ENCODE measurements at regions not wholly inside any gene's neighbourhood (a gene's known extent, or its start where the extent isn't known, plus 50 kb on each side); places are given as distances from the start of the nearest gene placed in this dataset.

DNA sequence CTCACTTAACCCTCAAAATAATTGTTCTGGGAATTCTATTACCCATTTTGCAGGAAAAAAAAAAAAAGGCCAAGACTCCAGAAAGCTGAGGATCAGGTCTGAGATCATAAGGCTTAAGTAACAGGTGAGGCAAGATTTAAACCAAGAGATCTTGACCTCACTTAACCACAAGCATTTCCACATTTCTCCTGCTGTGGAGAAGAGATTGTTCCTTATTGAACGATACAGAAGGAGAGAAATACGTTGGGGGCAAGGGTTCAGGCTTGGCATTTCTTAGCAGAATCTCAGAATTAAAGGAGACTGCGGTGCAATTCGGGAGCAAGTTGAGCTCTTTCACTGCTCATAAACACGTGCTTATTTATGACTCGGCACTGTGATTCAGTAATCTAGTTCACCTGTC lies 885.3 kb upstream of the TMEM132C start:
- no peak overlapping the region for H3K4me3 Mint-ChIP-seq
- Histone ChIP-seq H3K9ac (ENCODE audit: extremely low read depth, insufficient read length, low read length) (no peak overlapping the region), H3K4me2 (ENCODE audit: insufficient read depth, insufficient read length, low read length) (no peak overlapping the region), H3T11ph (ENCODE audit: low read length) (no peak overlapping the region), H2BK20ac (ENCODE audit: low read depth, low read length, poor library complexity, severe bottlenecking) (no peak overlapping the region), H4K8ac (replicated peaks; ENCODE audit: insufficient read length, low read depth, low read length) (no peak overlapping the region), H2BK5ac (ENCODE audit: insufficient read length, low read length) (no peak overlapping the region), H2BK120ac (ENCODE audit: low read depth, low read length, poor library complexity, severe bottlenecking) (no peak overlapping the region), H4K20me1 (ENCODE audit: control insufficient read depth, insufficient read depth, insufficient read length) (no peaks in the 10 kb centered on the region), H3K23ac (ENCODE audit: insufficient read length, low read depth, low read length) (no peak overlapping the region), H2AK5ac (ENCODE audit: insufficient read length, low read length) (no peak overlapping the region), H4K91ac (ENCODE audit: insufficient read length, low read depth, low read length) (no peak overlapping the region), H3K79me1 (ENCODE audit: insufficient read depth, low read depth, low read length, poor library complexity, severe bottlenecking) (no peaks in the 10 kb centered on the region), H3K79me2 (ENCODE audit: insufficient read depth, low read length) (no peaks in the 10 kb centered on the region), H3K4me1 (ENCODE audit: insufficient read depth, low read length) (no peaks in the 10 kb centered on the region), H2BK15ac (ENCODE audit: low read depth, low read length) (no peak overlapping the region), H3K14ac (ENCODE audit: insufficient read depth, low read length) (no peak overlapping the region), H3K56ac (ENCODE audit: insufficient read length, low read depth, low read length) (no peak overlapping the region), H2BK12ac (ENCODE audit: insufficient read length, low read depth, low read length) (no peak overlapping the region), H3K27me3 (ENCODE audit: insufficient read depth, low read length) (no peaks in the 10 kb centered on the region), H3K18ac (ENCODE audit: insufficient read length, low read depth, low read length) (no peak overlapping the region), H3K9me3 (ENCODE audit: control insufficient read depth, low read depth, low read length) (no peaks in the 10 kb centered on the region), H3K4ac (ENCODE audit: low read depth, low read length) (no peak overlapping the region), H3K23me2 (ENCODE audit: insufficient read length, low read depth, low read length, poor library complexity, severe bottlenecking) (no peaks in the 10 kb centered on the region), H4K5ac (ENCODE audit: insufficient read length, low read depth, low read length) (no peak overlapping the region), H2AFZ (ENCODE audit: low read length) (no peak overlapping the region), H3K27ac (ENCODE audit: insufficient read length, low read depth, low read length) (no peak overlapping the region)
- no peaks in the 10 kb centered on the region for H3K9me3 Mint-ChIP-seq
- DNase-seq: no peak
- no peaks in the 10 kb centered on the region; the same call in 1 of the 2 replicates for H3K27me3 Mint-ChIP-seq (ENCODE audit: low read depth)
- no peak for TF ChIP-seq CTCF (conservative IDR thresholded peaks at IDR 0.05)
- H3K4me1 Mint-ChIP-seq: peaks cover 0 to 4% of the 10 kb centered on the region in 2 experiments; a peak in 1 of 4 replicates
- no peaks in the 10 kb centered on the region for H3K36me3 Mint-ChIP-seq (ENCODE audit: insufficient read depth in 1 of 3, low read depth in 3 of 3)
- WGBS (ENCODE audit: extremely low coverage, insufficient read length, low lambda C conversion rate): no CpG with 5 or more reads among the region's 6 CpGs
- no peak overlapping the region for H3K27ac Mint-ChIP-seq

Measured in H9 (cell line).